ENCODE measurements at regions not wholly inside any gene's neighbourhood (a gene's known extent, or its start where the extent isn't known, plus 50 kb on each side); places are given as distances from the start of the nearest gene placed in this dataset.

GRCh38 chr1:234732671-234733390 lies 122.9 kb upstream of the IRF2BP2 start:
- TF ChIP-seq, protein P1, sequence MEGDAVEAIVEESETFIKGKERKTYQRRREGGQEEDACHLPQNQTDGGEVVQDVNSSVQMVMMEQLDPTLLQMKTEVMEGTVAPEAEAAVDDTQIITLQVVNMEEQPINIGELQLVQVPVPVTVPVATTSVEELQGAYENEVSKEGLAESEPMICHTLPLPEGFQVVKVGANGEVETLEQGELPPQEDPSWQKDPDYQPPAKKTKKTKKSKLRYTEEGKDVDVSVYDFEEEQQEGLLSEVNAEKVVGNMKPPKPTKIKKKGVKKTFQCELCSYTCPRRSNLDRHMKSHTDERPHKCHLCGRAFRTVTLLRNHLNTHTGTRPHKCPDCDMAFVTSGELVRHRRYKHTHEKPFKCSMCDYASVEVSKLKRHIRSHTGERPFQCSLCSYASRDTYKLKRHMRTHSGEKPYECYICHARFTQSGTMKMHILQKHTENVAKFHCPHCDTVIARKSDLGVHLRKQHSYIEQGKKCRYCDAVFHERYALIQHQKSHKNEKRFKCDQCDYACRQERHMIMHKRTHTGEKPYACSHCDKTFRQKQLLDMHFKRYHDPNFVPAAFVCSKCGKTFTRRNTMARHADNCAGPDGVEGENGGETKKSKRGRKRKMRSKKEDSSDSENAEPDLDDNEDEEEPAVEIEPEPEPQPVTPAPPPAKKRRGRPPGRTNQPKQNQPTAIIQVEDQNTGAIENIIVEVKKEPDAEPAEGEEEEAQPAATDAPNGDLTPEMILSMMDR (IDR thresholded peaks at IDR 0.05), result no peak
- TF ChIP-seq POLR2A (IDR thresholded peaks at IDR 0.05), result no peak

All from uterus (tissue), 2 donors.